Hepatocyte (in vitro differentiated cells): ENCODE measurements at regions not wholly inside any gene's neighbourhood (a gene's known extent, or its start where the extent isn't known, plus 50 kb on each side); places are given as distances from the start of the nearest gene placed in this dataset.
"Not testable (repeated sequence)": the region's sequence is repeated elsewhere in the genome, so short reads cannot be mapped to it uniquely, and the experiment has no call there.

ENCODE experiments used
- DNase-seq: peaks from one replicate; pipeline ENCODE4 v3.0.0-alpha.2; 2016; ENCODE audit warnings: low spot score
- H2AFZ ChIP-seq: fragments of 200-600 bp; sonication (generic); 2 replicates; pipeline ENCODE4 v1.6.0; 2016; ENCODE audit warnings: antibody characterized with exemption, mild to moderate bottlenecking
- H3K27ac ChIP-seq: fragments of 200-600 bp; sonication (generic); 2 replicates; pipeline ENCODE4 v1.5.1; 2016; ENCODE audit warnings: mild to moderate bottlenecking
- H3K27me3 ChIP-seq: fragments of 200-600 bp; sonication (generic); 2 replicates; pipeline ENCODE4 v1.6.1; 2016
- H3K36me3 ChIP-seq: fragments of 200-600 bp; sonication (generic); replicated peaks from 2 replicates; pipeline ENCODE4 v1.5.1; 2016; ENCODE audit warnings: low read depth; ENCODE audit not compliant: insufficient read depth
- H3K4me1 ChIP-seq: fragments of 200-600 bp; sonication (generic); 2 replicates; pipeline ENCODE4 v1.5.1; 2016; ENCODE audit warnings: mild to moderate bottlenecking, moderate library complexity; ENCODE audit not compliant: insufficient read depth
- H3K4me2 ChIP-seq: fragments of 200-600 bp; sonication (generic); 2 replicates; pipeline ENCODE4 v1.6.0; 2016
- H3K4me3 ChIP-seq: fragments of 200-600 bp; sonication (generic); 2 replicates; pipeline ENCODE4 v1.5.1; 2016; ENCODE audit warnings: mild to moderate bottlenecking
- H3K79me2 ChIP-seq: fragments of 200-600 bp; sonication (generic); 2 replicates; pipeline ENCODE4 v1.6.0; 2017; ENCODE audit warnings: mild to moderate bottlenecking
- H3K9me2 ChIP-seq: fragments of 200-600 bp; sonication (generic); replicated peaks from 2 replicates; pipeline ENCODE4 v1.6.0; 2017; ENCODE audit warnings: mild to moderate bottlenecking; ENCODE audit not compliant: insufficient read depth
- H3K9me3 ChIP-seq: fragments of 200-600 bp; sonication (generic); 2 replicates; pipeline ENCODE4 v1.5.1; 2016; ENCODE audit warnings: low read depth, mild to moderate bottlenecking
- H4K20me1 ChIP-seq: fragments of 200-600 bp; sonication (generic); 2 replicates; pipeline ENCODE4 v1.6.0; 2016; ENCODE audit warnings: mild to moderate bottlenecking; ENCODE audit not compliant: insufficient read depth, poor library complexity, severe bottlenecking
- EZH2 ChIP-seq: fragments of 200-600 bp; sonication (generic); IDR thresholded peaks from 2 replicates; pipeline ENCODE4 v1.6.1; 2016; ENCODE audit warnings: antibody characterized with exemption, mild to moderate bottlenecking, borderline replicate concordance
- EZH2phosphoT487 ChIP-seq: fragments of 200-600 bp; sonication (generic); IDR thresholded peaks from one replicate; pipeline ENCODE4 v1.6.1; 2018; ENCODE audit warnings: antibody characterized with exemption, mild to moderate bottlenecking, low read depth, moderate library complexity; ENCODE audit not compliant: unreplicated experiment, severe bottlenecking
- WGBS: methylation state at CpG from one replicate; pipeline ENCODE4 v1.1.6; 2016; ENCODE audit warnings: low lambda C conversion rate; ENCODE audit errors: missing lambda C conversion rate; 5-methylcytosine and 5-hydroxymethylcytosine counted together
- TF ChIP-seq, protein P1 (sequence below): fragments of 200-600 bp; sonication (generic); IDR thresholded peaks from 2 replicates; pipeline ENCODE4 v1.5.1; 2016; ENCODE audit warnings: antibody characterized with exemption, mild to moderate bottlenecking; ENCODE audit not compliant: poor library complexity

- H3K4me1 ChIP-seq: no peaks in the 10 kb centered on the region
- no peaks in the 10 kb centered on the region for H3K79me2 ChIP-seq
- H2AFZ ChIP-seq: no peak overlapping the region
- DNase-seq: no peak
- H3K4me2 ChIP-seq: peak overlapping the region; percentile 24
- TF ChIP-seq, protein P1, sequence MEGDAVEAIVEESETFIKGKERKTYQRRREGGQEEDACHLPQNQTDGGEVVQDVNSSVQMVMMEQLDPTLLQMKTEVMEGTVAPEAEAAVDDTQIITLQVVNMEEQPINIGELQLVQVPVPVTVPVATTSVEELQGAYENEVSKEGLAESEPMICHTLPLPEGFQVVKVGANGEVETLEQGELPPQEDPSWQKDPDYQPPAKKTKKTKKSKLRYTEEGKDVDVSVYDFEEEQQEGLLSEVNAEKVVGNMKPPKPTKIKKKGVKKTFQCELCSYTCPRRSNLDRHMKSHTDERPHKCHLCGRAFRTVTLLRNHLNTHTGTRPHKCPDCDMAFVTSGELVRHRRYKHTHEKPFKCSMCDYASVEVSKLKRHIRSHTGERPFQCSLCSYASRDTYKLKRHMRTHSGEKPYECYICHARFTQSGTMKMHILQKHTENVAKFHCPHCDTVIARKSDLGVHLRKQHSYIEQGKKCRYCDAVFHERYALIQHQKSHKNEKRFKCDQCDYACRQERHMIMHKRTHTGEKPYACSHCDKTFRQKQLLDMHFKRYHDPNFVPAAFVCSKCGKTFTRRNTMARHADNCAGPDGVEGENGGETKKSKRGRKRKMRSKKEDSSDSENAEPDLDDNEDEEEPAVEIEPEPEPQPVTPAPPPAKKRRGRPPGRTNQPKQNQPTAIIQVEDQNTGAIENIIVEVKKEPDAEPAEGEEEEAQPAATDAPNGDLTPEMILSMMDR: no peak
- TF ChIP-seq EZH2 (no peak), EZH2phosphoT487 (no peak)
- H3K9me3 ChIP-seq: no peaks in the 10 kb centered on the region
- 65% methylated on average over 8 of the region's 8 CpGs for WGBS
- H3K9me2 ChIP-seq: no peaks in the 10 kb centered on the region
- no peaks in the 10 kb centered on the region for H3K27me3 ChIP-seq
- H3K27ac ChIP-seq: no peak overlapping the region
- no peaks in the 10 kb centered on the region for H4K20me1 ChIP-seq
- H3K4me3 ChIP-seq: no peak overlapping the region
- H3K36me3 ChIP-seq: no peaks in the 10 kb centered on the region
These were observed 160.4 kb upstream of the KCNH8 start for GRCh38 chr3:18987862-18988447.

DNA sequence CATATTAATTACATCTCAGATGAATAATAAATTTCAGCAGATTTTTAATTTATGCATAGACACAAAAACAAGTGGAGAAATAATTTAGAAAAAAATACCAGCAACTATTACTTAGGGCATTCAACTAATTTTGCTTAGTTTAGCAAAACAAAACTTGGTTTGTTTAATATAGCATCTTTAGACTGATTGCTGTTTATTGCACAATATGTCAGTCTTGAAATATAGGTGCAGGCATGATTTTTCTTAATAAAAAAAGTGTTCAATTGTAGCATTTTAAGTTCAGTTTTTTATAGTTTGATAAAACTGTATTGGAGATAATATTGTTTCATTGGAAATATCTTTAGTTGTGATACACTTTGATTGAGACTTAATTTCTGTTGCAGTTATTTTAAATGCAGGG, 161.2 kb upstream of the KCNH8 start:
- Histone ChIP-seq H3K9me2 (no peaks in the 10 kb centered on the region), H3K4me2 (no peak overlapping the region), H2AFZ (no peak overlapping the region), H3K27ac (no peak overlapping the region), H3K4me3 (no peak overlapping the region), H3K36me3 (no peaks in the 10 kb centered on the region), H3K9me3 (no peaks in the 10 kb centered on the region), H3K79me2 (no peaks in the 10 kb centered on the region), H4K20me1 (no peaks in the 10 kb centered on the region), H3K4me1 (no peaks in the 10 kb centered on the region), H3K27me3 (no peaks in the 10 kb centered on the region)
- TF ChIP-seq EZH2phosphoT487: no peak
- TF ChIP-seq, protein P1: no peak
- no peak for TF ChIP-seq EZH2
- DNase-seq: no peak

GRCh38 chr3:18982920-18983319, 165.4 kb upstream of the KCNH8 start:
- Histone ChIP-seq H3K27ac (no peak overlapping the region), H3K27me3 (no peaks in the 10 kb centered on the region), H3K79me2 (no peaks in the 10 kb centered on the region), H3K4me2 (no peak overlapping the region), H2AFZ (no peak overlapping the region), H3K9me2 (no peaks in the 10 kb centered on the region), H3K9me3 (no peaks in the 10 kb centered on the region), H4K20me1 (no peaks in the 10 kb centered on the region), H3K36me3 (no peaks in the 10 kb centered on the region), H3K4me1 (no peaks in the 10 kb centered on the region), H3K4me3 (no peak overlapping the region)
- TF ChIP-seq EZH2phosphoT487 (no peak), EZH2 (no peak)
- TF ChIP-seq, protein P1: no peak
- WGBS: 40% methylated on average over 2 of the region's 2 CpGs
- DNase-seq: no peak

DNA sequence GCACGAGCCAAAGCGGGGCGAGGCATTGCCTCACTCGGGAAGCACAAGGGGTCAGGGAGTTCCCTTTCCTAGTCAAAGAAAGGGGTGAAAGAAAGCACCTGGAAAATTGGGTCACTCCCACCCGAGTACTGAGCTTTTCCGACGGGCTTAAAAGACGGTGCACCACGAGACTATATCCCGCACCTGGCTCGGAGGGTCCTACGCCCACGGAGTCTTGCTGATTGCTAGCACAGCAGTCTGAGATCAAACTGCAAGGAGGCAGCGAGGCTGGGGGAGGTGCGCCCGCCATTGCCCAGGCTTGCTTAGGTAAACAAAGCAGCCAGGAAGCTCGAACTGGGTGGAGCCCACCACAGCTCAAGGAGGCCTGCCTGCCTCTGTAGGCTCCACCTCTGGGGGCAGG, 172.2 kb upstream of the KCNH8 start:
- not testable (repeated sequence) for H4K20me1 ChIP-seq, H3K4me1 ChIP-seq, H3K9me3 ChIP-seq, H3K9me2 ChIP-seq, H3K79me2 ChIP-seq, H3K4me3 ChIP-seq, DNase-seq, H3K36me3 ChIP-seq, H3K4me2 ChIP-seq, H3K27me3 ChIP-seq, H2AFZ ChIP-seq, H3K27ac ChIP-seq
- 76% methylated on average over 17 of the region's 17 CpGs for WGBS
